HG03097 (cell line): ENCODE measurements at regions not wholly inside any gene's neighbourhood (a gene's known extent, or its start where the extent isn't known, plus 50 kb on each side); places are given as distances from the start of the nearest gene placed in this dataset.
"Not testable (repeated sequence)": the region's sequence is repeated elsewhere in the genome, so short reads cannot be mapped to it uniquely, and the experiment has no call there.

ENCODE experiments used
- ATAC-seq: cut with Tn5 transposase; IDR thresholded peaks from one replicate; pipeline ENCODE4 v1.9.1; 2021; ENCODE audit not compliant: unreplicated experiment, low FRiP score

- ATAC-seq: not testable (repeated sequence)
Measured at GRCh38 chr17:21514567-21514966, 138.4 kb downstream of the KCNJ12 start.

- ATAC-seq: no peak
Measured at GRCh38 chr17:21517538-21518293, 141.6 kb downstream of the KCNJ12 start.

- ATAC-seq: no peak
Measured at GRCh38 chr17:21522755-21523336, 146.7 kb downstream of the KCNJ12 start.

GRCh38 chr17:21523497-21524210 is 147.5 kb downstream of the KCNJ12 start:
- no peak for ATAC-seq

GRCh38 chr17:21524211-21524591 is 148.0 kb downstream of the KCNJ12 start:
- no peak for ATAC-seq

GRCh38 chr17:21525464-21526130 is 149.4 kb downstream of the KCNJ12 start:
- ATAC-seq: no peak

- no peak for ATAC-seq
Measured at GRCh38 chr17:21528031-21528695, 152.0 kb downstream of the KCNJ12 start.

- no peak for ATAC-seq
Measured at GRCh38 chr17:21530311-21530710, 154.2 kb downstream of the KCNJ12 start.

- no peak for ATAC-seq
Measured at GRCh38 chr17:21530841-21531240, 154.7 kb downstream of the KCNJ12 start.

GRCh38 chr17:21532763-21533385 is 156.7 kb downstream of the KCNJ12 start:
- no peak for ATAC-seq

- no peak for ATAC-seq
Measured at GRCh38 chr17:21535686-21536375, 156.5 kb upstream of the KCNJ18 start.

GRCh38 chr17:21537302-21537701 is 155.0 kb upstream of the KCNJ18 start:
- ATAC-seq: no peak

- ATAC-seq: no peak
Measured at GRCh38 chr17:21538615-21539014, 153.7 kb upstream of the KCNJ18 start.

GRCh38 chr17:21539146-21539545 is 153.2 kb upstream of the KCNJ18 start:
- ATAC-seq: no peak

GRCh38 chr17:21540502-21540901 is 151.8 kb upstream of the KCNJ18 start:
- ATAC-seq: no peak

GRCh38 chr17:21542070-21542469 is 150.3 kb upstream of the KCNJ18 start:
- no peak for ATAC-seq

- ATAC-seq: no peak
Measured at GRCh38 chr17:21542991-21543390, 149.3 kb upstream of the KCNJ18 start.

- ATAC-seq: no peak
Measured at GRCh38 chr17:21545064-21545463, 147.3 kb upstream of the KCNJ18 start.

- no peak for ATAC-seq
Measured at GRCh38 chr17:21548236-21548635, 144.1 kb upstream of the KCNJ18 start.
